ENCODE measurements at regions not wholly inside any gene's neighbourhood (a gene's known extent, or its start where the extent isn't known, plus 50 kb on each side); places are given as distances from the start of the nearest gene placed in this dataset.

GRCh38 chr2:150880986-150881385, 380.7 kb downstream of the RBM43 start:
- Mint-ChIP-seq H3K4me1 (no peaks in the 10 kb centered on the region), H3K36me3 (no peaks in the 10 kb centered on the region), H3K9me3 (peaks cover 0 to 3% (median 0%) of the 10 kb centered on the region in 8 donors), H3K27me3 (peaks cover 0 to 4% of the 10 kb centered on the region in 2 donors), H3K27ac (no peak overlapping the region), H3K4me3 (no peak overlapping the region)
- POLR2A ChIA-PET (ENCODE audit: partially characterized antibody): no interaction called here
- intact Hi-C loops (cut with micrococcal nuclease): no loop called here
- DNase-seq: no peak
- Histone ChIP-seq H3K27me3 (ENCODE audit: insufficient read depth, low read length) (no peaks in the 10 kb centered on the region), H3K27ac (ENCODE audit: low read depth, low read length) (no peak overlapping the region), H3K4me1 (ENCODE audit: insufficient read depth, low read length) (no peaks in the 10 kb centered on the region), H3K9me3 (ENCODE audit: control insufficient read depth in 1 of 2, low read length in 2 of 2) (no peaks in the 10 kb centered on the region), H3K36me3 (ENCODE audit: insufficient read depth, low read length) (no peaks in the 10 kb centered on the region), H3K4me3 (ENCODE audit: low read length in 2 of 2) (no peak overlapping the region)
- CTCF ChIA-PET (ENCODE audit: partially characterized antibody): no interaction called here

- peaks cover 0 to 3% (median 0%) of the 10 kb centered on the region in 8 donors for H3K9me3 Mint-ChIP-seq
Observed at GRCh38 chr2:150878356-150878755, 383.3 kb downstream of the RBM43 start.

GRCh38 chr2:150876251-150876950, 385.3 kb downstream of the RBM43 start:
- H3K9me3 Mint-ChIP-seq: peaks cover 0 to 3% (median 0%) of the 10 kb centered on the region in 8 donors
- H3K27ac Mint-ChIP-seq: no peak overlapping the region
- no peaks in the 10 kb centered on the region for H3K27me3 ChIP-seq (ENCODE audit: insufficient read depth, low read length)
- no peak overlapping the region for H3K4me3 ChIP-seq (ENCODE audit: low read length in 2 of 2)
- H3K27me3 Mint-ChIP-seq: no peaks in the 10 kb centered on the region
- intact Hi-C loops (cut with micrococcal nuclease): no loop called here
- POLR2A ChIA-PET (ENCODE audit: partially characterized antibody): no interaction called here
- H3K36me3 Mint-ChIP-seq: no peaks in the 10 kb centered on the region
- CTCF ChIA-PET (ENCODE audit: partially characterized antibody): no interaction called here
- H3K36me3 ChIP-seq (ENCODE audit: insufficient read depth, low read length): no peaks in the 10 kb centered on the region
- H3K4me1 ChIP-seq (ENCODE audit: insufficient read depth, low read length): no peaks in the 10 kb centered on the region
- H3K4me3 Mint-ChIP-seq: no peak overlapping the region
- H3K4me1 Mint-ChIP-seq: no peaks in the 10 kb centered on the region
- DNase-seq: no peak
- H3K9me3 ChIP-seq (ENCODE audit: control insufficient read depth in 1 of 2, low read length in 2 of 2): no peaks in the 10 kb centered on the region
- no peak overlapping the region for H3K27ac ChIP-seq (ENCODE audit: low read depth, low read length)

More at GRCh38 chr2:150878356-150878755, 383.3 kb downstream of the RBM43 start:
- intact Hi-C loops (cut with micrococcal nuclease): no loop called here
- no peak overlapping the region for H3K4me3 ChIP-seq (ENCODE audit: low read length in 2 of 2)
- no peaks in the 10 kb centered on the region for H3K36me3 ChIP-seq (ENCODE audit: insufficient read depth, low read length)
- ChIA-PET POLR2A (ENCODE audit: partially characterized antibody) (no interaction called here), CTCF (ENCODE audit: partially characterized antibody) (no interaction called here)
- Mint-ChIP-seq H3K4me1 (no peaks in the 10 kb centered on the region), H3K27ac (no peak overlapping the region), H3K27me3 (peaks cover 0 to 1% of the 10 kb centered on the region in 2 donors), H3K4me3 (no peak overlapping the region), H3K36me3 (no peaks in the 10 kb centered on the region)
- DNase-seq: no peak
- no peaks in the 10 kb centered on the region for H3K4me1 ChIP-seq (ENCODE audit: insufficient read depth, low read length)
- H3K27ac ChIP-seq (ENCODE audit: low read depth, low read length): no peak overlapping the region
- H3K9me3 ChIP-seq (ENCODE audit: control insufficient read depth in 1 of 2, low read length in 2 of 2): no peaks in the 10 kb centered on the region
- no peaks in the 10 kb centered on the region for H3K27me3 ChIP-seq (ENCODE audit: insufficient read depth, low read length)

DNA sequence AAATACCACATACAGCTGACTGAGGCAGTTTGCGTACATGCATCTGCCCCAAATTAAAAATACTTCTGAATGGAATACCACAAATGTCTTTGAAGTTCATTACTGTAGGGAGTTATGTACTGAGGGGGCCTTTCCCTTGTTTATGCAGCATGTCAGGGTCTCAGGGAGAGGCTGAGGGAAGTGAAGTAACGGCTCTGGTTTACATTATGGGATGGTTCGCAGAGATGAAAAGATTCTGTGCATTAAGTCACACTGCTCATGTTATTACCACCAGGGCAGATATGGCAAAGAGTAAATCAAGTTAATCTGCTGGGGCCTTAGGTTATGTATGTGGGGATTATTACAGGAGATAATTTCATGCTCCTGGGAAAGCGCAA, 385.9 kb upstream of the RND3 start:
- no peaks in the 10 kb centered on the region for H3K36me3 Mint-ChIP-seq

DNA sequence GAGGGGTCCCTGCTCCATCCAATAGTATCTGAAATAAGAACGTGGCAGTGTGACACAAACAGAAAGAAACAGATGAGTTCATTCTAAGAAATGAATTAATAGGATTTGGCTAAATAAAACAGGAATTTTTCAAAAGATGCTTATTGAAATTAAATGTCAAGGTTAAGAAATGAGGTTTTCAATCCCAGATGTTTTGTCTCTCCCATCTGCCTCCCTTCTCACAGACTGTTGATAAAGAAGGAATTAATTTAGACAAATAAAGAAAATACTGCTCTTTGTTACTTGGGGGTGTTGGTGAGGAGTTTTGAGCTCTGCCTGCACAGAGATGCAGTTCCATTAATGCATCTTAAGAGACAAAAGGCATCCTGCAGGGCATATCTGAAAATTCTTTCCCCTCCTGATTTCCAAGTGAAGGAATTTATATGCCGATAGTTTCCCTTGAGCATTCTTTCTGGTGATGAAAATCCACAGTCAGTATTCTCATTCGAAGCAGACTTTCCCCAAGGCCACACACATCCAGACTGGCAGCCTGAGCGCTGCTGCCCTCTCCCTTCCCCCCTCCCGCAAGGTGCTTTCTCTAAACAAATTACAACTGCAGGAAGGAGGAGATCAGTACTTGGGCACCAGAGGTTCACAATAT, 385.4 kb upstream of the RND3 start:
- Histone ChIP-seq H3K4me3 (ENCODE audit: low read length in 2 of 2) (no peak overlapping the region), H3K4me1 (ENCODE audit: insufficient read depth, low read length) (no peaks in the 10 kb centered on the region), H3K9me3 (ENCODE audit: control insufficient read depth in 1 of 2, low read length in 2 of 2) (no peaks in the 10 kb centered on the region), H3K27me3 (ENCODE audit: insufficient read depth, low read length) (no peaks in the 10 kb centered on the region), H3K36me3 (ENCODE audit: insufficient read depth, low read length) (no peaks in the 10 kb centered on the region), H3K27ac (ENCODE audit: low read depth, low read length) (no peak overlapping the region)
- H3K36me3 Mint-ChIP-seq: no peaks in the 10 kb centered on the region
- no peak for DNase-seq
- no peak overlapping the region for H3K27ac Mint-ChIP-seq
- H3K4me1 Mint-ChIP-seq: no peaks in the 10 kb centered on the region
- CTCF ChIA-PET (ENCODE audit: partially characterized antibody): no interaction called here
- H3K9me3 Mint-ChIP-seq: no peaks in the 10 kb centered on the region
- POLR2A ChIA-PET (ENCODE audit: partially characterized antibody): no interaction called here
- intact Hi-C loops (cut with micrococcal nuclease): no loop called here
- no peaks in the 10 kb centered on the region for H3K27me3 Mint-ChIP-seq
- no peak overlapping the region for H3K4me3 Mint-ChIP-seq

More for the DNA sequence above, 385.9 kb upstream of the RND3 start:
- intact Hi-C loops (cut with micrococcal nuclease): no loop called here
- Mint-ChIP-seq H3K27ac (no peak overlapping the region), H3K4me3 (no peak overlapping the region), H3K27me3 (no peaks in the 10 kb centered on the region), H3K9me3 (no peaks in the 10 kb centered on the region), H3K4me1 (no peaks in the 10 kb centered on the region)
- Histone ChIP-seq H3K9me3 (ENCODE audit: control insufficient read depth in 1 of 2, low read length in 2 of 2) (no peaks in the 10 kb centered on the region), H3K27ac (ENCODE audit: low read depth, low read length) (no peak overlapping the region), H3K4me1 (ENCODE audit: insufficient read depth, low read length) (no peaks in the 10 kb centered on the region), H3K36me3 (ENCODE audit: insufficient read depth, low read length) (no peaks in the 10 kb centered on the region), H3K27me3 (ENCODE audit: insufficient read depth, low read length) (no peaks in the 10 kb centered on the region), H3K4me3 (ENCODE audit: low read length in 2 of 2) (no peak overlapping the region)
- no peak for DNase-seq
- ChIA-PET CTCF (ENCODE audit: partially characterized antibody) (no interaction called here), POLR2A (ENCODE audit: partially characterized antibody) (no interaction called here)

DNA sequence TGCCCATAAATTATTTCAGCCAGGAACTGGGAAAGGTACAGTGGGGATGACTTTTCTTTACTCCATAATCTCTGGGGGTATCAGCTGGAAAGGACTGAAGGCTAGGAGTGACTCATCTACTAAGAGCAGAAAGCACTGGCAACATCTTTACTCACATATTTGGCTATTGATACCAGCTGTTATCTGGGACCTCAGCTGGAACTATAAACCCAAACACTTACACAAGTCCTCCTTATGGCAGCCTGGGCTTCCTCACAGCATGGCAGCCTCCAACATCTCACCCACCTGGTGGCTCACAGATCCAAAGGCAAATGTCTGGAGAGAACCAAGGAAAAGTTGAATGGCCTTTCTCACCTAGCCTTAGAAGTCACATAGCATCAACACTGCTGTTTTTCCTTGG, 379.0 kb upstream of the RND3 start:
- Histone ChIP-seq H3K27ac (ENCODE audit: low read depth, low read length) (no peak overlapping the region), H3K36me3 (ENCODE audit: insufficient read depth, low read length) (no peaks in the 10 kb centered on the region), H3K9me3 (ENCODE audit: control insufficient read depth in 1 of 2, low read length in 2 of 2) (no peaks in the 10 kb centered on the region), H3K4me1 (ENCODE audit: insufficient read depth, low read length) (no peaks in the 10 kb centered on the region), H3K27me3 (ENCODE audit: insufficient read depth, low read length) (no peaks in the 10 kb centered on the region), H3K4me3 (ENCODE audit: low read length in 2 of 2) (no peak overlapping the region)
- H3K4me3 Mint-ChIP-seq: no peak overlapping the region
- no peak for DNase-seq
- peaks cover 0 to 9% (median 3%) of the 10 kb centered on the region in 8 donors for H3K9me3 Mint-ChIP-seq
- H3K27ac Mint-ChIP-seq: no peak overlapping the region
- H3K4me1 Mint-ChIP-seq: no peaks in the 10 kb centered on the region
- CTCF ChIA-PET (ENCODE audit: partially characterized antibody): no interaction called here
- H3K36me3 Mint-ChIP-seq: no peaks in the 10 kb centered on the region
- intact Hi-C loops (cut with micrococcal nuclease): no loop called here
- POLR2A ChIA-PET (ENCODE audit: partially characterized antibody): no interaction called here
- H3K27me3 Mint-ChIP-seq: no peaks in the 10 kb centered on the region

DNA sequence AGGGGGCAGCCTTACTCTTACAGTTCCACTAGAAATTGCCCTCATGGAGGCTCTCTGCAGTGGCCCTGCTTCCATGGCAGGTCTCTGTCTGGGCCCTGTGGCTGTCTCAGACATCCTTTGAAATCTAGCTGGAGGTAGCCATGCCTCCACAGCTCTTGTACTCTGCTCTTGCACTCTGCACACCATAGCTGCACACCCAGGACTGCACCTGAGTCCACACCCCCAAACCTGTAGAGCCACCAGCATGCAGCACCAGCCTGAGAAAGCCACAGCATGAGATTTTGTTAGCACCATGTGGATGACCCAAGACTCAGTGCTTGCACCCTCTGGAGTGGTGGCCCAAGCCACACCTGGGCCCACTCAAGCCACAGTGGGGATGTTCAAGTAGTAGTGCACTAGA, 376.2 kb upstream of the RND3 start:
- no peaks in the 10 kb centered on the region for H3K4me1 Mint-ChIP-seq
- CTCF ChIA-PET (ENCODE audit: partially characterized antibody): no interaction called here
- H3K4me3 Mint-ChIP-seq: no peak overlapping the region

More for the DNA sequence above, 376.2 kb upstream of the RND3 start:
- intact Hi-C loops (cut with micrococcal nuclease): no loop called here
- peaks cover 0 to 9% (median 3%) of the 10 kb centered on the region in 8 donors for H3K9me3 Mint-ChIP-seq
- Histone ChIP-seq H3K27me3 (ENCODE audit: insufficient read depth, low read length) (no peaks in the 10 kb centered on the region), H3K4me3 (ENCODE audit: low read length in 2 of 2) (no peak overlapping the region), H3K4me1 (ENCODE audit: insufficient read depth, low read length) (no peaks in the 10 kb centered on the region), H3K27ac (ENCODE audit: low read depth, low read length) (no peak overlapping the region), H3K36me3 (ENCODE audit: insufficient read depth, low read length) (no peaks in the 10 kb centered on the region), H3K9me3 (ENCODE audit: control insufficient read depth in 1 of 2, low read length in 2 of 2) (no peaks in the 10 kb centered on the region)
- H3K27me3 Mint-ChIP-seq: no peaks in the 10 kb centered on the region
- H3K36me3 Mint-ChIP-seq: no peaks in the 10 kb centered on the region
- DNase-seq: no peak
- H3K27ac Mint-ChIP-seq: no peak overlapping the region
- POLR2A ChIA-PET (ENCODE audit: partially characterized antibody): no interaction called here

All from CD4-positive, alpha-beta memory T cell (primary cell).